ENCODE measurements at regions not wholly inside any gene's neighbourhood (a gene's known extent, or its start where the extent isn't known, plus 50 kb on each side); places are given as distances from the start of the nearest gene placed in this dataset.

DNA sequence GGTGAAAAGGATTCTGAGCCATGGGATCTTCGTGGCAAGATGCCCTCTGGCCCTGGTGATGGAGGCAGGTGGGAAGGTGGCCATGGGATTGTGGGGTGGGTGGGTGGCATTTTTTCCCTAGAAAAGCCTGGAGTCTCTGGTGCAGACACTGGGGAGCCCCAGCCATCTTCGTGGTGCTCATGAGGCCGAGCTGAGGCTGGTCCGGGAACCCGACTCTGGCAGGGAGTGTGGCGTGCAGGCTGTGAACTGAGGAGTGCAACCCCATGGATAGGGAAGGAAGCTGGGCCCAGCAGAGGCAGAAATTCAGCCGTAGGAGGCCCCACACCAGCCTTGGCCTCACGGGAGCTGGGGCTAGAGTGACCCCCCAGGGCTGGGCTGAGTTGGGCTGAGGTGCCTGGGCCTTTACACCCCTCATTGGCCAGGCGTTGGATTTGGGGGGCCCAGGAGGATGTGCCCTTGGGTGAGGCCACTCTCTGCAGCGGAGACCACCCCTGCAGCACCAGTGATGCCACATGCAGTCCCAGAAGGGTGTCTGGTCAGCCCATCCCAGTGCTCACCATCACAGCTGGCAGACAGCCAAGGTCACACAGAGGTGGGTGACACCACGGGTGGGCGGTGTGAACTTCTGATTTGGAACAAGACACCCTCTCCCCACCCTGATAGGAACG, 115.6 kb upstream of the HDAC4 start:
- TF ChIP-seq, protein P1, sequence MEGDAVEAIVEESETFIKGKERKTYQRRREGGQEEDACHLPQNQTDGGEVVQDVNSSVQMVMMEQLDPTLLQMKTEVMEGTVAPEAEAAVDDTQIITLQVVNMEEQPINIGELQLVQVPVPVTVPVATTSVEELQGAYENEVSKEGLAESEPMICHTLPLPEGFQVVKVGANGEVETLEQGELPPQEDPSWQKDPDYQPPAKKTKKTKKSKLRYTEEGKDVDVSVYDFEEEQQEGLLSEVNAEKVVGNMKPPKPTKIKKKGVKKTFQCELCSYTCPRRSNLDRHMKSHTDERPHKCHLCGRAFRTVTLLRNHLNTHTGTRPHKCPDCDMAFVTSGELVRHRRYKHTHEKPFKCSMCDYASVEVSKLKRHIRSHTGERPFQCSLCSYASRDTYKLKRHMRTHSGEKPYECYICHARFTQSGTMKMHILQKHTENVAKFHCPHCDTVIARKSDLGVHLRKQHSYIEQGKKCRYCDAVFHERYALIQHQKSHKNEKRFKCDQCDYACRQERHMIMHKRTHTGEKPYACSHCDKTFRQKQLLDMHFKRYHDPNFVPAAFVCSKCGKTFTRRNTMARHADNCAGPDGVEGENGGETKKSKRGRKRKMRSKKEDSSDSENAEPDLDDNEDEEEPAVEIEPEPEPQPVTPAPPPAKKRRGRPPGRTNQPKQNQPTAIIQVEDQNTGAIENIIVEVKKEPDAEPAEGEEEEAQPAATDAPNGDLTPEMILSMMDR (IDR thresholded peaks at IDR 0.05), result no peak
- no peaks in the 10 kb centered on the region for H3K27me3 ChIP-seq
- H3K36me3 ChIP-seq, result no peaks in the 10 kb centered on the region
- H3K4me1 ChIP-seq (ENCODE audit: control insufficient read depth in 1 of 2, insufficient read depth in 1 of 2, low read depth in 1 of 2, low read length in 1 of 2), result no peaks in the 10 kb centered on the region
- H3K9me3 ChIP-seq, result no peaks in the 10 kb centered on the region
- H3K27ac ChIP-seq, result no peak overlapping the region
- no peak overlapping the region for H3K4me3 ChIP-seq (ENCODE audit: low read depth in 1 of 2, low read length in 1 of 2)

DNA sequence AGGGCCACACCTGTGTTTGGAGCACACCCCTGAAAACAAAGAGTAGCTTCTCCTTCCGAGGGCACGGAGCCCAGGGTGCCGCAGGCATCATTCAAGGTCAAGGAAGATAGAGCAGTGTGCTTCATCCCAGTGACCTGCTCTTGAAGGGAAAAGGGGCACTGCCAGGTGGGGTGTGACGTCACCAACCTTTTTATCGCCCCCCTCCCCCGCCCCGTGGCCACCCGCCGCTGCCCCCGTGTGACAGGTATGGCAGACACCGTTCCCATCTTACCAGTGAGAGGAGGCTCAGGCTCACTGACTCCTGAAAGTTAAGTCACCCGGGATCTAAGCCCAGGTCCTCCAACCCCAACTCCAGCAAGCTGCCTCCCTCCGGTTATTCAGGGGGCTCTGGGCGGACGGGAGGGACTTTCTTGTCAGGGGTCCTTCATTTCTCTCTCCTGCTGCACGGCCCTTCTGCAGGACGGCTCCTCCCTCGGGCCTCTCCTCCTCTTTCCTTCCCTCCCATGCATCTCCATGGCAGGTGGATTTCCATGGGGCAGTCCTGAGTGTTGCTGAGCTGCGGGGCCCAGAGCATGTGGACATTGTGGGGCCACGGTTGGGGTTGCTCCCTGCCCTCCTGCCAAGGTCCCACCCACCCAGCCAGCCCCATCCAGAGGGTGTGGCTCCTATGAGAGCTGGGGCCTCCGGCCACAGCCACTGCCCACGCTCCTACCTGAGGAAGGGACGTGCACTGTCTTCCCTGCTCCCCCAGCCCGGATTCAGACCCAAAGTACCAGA, 114.1 kb upstream of the HDAC4 start:
- Histone ChIP-seq H3K27ac (no peak overlapping the region), H3K4me3 (ENCODE audit: low read depth in 1 of 2, low read length in 1 of 2) (no peak overlapping the region), H3K9me3 (no peaks in the 10 kb centered on the region), H3K4me1 (ENCODE audit: control insufficient read depth in 1 of 2, insufficient read depth in 1 of 2, low read depth in 1 of 2, low read length in 1 of 2) (peaks cover 1 to 4% of the 10 kb centered on the region in 2 experiments), H3K36me3 (no peaks in the 10 kb centered on the region), H3K27me3 (no peaks in the 10 kb centered on the region)
- TF ChIP-seq, protein P1 (IDR thresholded peaks at IDR 0.05), result no peak

DNA sequence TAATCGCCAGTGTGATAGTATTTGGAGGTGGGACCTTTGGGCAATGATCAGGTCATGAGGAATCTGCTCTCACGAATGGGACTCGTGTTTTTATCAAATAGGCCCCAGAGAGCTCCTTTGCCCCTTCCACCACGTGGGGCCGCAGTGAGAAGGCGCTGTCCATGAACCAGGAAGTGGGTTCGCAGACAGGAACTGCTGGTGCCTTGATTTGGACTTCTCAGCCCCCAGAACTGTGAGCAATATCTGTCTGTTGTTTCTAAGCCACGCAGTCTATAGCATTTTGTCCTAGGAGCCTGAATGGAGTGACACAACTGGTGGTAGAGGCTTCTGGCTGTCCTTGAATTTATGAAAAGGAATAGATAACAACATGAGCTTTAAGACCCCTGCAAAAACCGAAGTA, 111.2 kb upstream of the HDAC4 start:
- Histone ChIP-seq H3K9me3 (no peaks in the 10 kb centered on the region), H3K36me3 (no peaks in the 10 kb centered on the region), H3K27me3 (no peaks in the 10 kb centered on the region), H3K4me3 (ENCODE audit: low read depth in 1 of 2, low read length in 1 of 2) (no peak overlapping the region), H3K4me1 (ENCODE audit: control insufficient read depth in 1 of 2, insufficient read depth in 1 of 2, low read depth in 1 of 2, low read length in 1 of 2) (peaks cover 25 to 29% of the 10 kb centered on the region in 2 experiments), H3K27ac (no peak overlapping the region)
- TF ChIP-seq, protein P1 (IDR thresholded peaks at IDR 0.05), result no peak

DNA sequence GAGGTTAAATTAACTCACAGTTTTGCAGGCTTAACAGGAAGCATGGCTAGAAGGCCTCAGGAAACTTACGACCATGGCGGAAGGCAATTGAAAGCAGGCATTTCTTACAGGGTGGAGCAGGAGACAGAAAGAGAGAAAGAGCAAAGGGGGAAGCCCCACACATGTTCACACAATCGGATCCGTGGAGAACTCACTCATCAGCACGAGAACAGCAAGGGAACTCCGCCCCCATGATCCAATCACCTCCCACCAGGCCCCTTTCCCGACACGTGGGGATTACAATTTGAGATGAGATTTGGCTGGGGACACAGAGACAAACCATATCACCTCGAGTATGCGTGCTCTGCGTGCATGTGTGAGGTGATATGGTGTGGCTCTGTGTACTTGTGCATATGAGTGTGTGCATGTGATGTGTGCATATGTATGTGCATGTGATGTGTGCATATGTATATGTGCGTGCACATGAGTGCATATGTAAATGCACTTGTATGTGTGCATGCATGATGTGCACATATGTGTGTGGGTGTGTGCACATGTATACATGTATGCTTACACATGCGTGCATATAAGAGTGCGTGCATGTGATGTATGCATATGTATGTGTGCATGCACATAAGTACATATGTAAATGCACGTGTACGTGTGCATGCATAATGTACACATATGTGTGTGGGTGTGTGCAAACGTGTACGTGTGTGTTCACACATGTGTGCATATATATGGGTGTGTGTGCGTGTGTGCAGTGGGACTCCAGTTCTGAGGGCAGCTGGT, 108.7 kb upstream of the HDAC4 start:
- TF ChIP-seq, protein P1 (IDR thresholded peaks at IDR 0.05), result no peak
- Histone ChIP-seq H3K4me1 (ENCODE audit: control insufficient read depth in 1 of 2, insufficient read depth in 1 of 2, low read depth in 1 of 2, low read length in 1 of 2) (peaks cover 41 to 46% of the 10 kb centered on the region in 2 experiments), H3K9me3 (no peaks in the 10 kb centered on the region), H3K4me3 (ENCODE audit: low read depth in 1 of 2, low read length in 1 of 2) (no peak overlapping the region), H3K27ac (peak overlapping the region; percentile 14), H3K27me3 (no peaks in the 10 kb centered on the region), H3K36me3 (no peaks in the 10 kb centered on the region)

DNA sequence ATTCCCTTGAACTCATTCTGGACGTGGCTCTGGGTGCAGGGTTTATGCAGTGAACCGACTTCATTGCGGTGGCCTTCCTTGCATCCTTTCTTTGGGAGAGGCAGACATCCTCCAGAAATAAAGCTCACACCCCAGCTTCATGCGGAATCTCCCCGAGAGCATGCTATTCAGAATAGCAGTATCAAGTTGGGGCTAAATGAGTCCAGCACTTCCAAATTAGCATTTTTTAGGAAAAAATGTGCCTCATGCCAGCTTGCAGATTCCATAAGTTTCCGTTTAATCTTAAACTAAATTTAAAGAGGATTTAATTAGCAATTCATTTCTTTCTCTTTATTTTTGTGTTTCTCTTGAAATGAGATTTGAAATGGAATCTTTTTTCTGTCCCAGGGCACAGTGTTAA, 107.4 kb upstream of the HDAC4 start:
- Histone ChIP-seq H3K4me3 (ENCODE audit: low read depth in 1 of 2, low read length in 1 of 2) (no peak overlapping the region), H3K36me3 (no peaks in the 10 kb centered on the region), H3K27ac (no peak overlapping the region), H3K4me1 (ENCODE audit: control insufficient read depth in 1 of 2, insufficient read depth in 1 of 2, low read depth in 1 of 2, low read length in 1 of 2) (peaks cover 54 to 59% of the 10 kb centered on the region in 2 experiments), H3K9me3 (no peaks in the 10 kb centered on the region), H3K27me3 (no peaks in the 10 kb centered on the region)
- TF ChIP-seq, protein P1 (IDR thresholded peaks at IDR 0.05), result no peak
